DOHH2 (cell line): ENCODE measurements at regions not wholly inside any gene's neighbourhood (a gene's known extent, or its start where the extent isn't known, plus 50 kb on each side); places are given as distances from the start of the nearest gene placed in this dataset.

Experiments used
- EZH2phosphoT487 ChIP-seq: fragments of 200-600 bp; sonication (generic); IDR thresholded peaks from 2 replicates; pipeline ENCODE4 v1.6.1; 2017; ENCODE audit warnings: borderline replicate concordance, mild to moderate bottlenecking, antibody characterized with exemption, low read length, moderate library complexity, mixed read lengths
- TF ChIP-seq, protein P1 (sequence below): fragments of 200-600 bp; sonication (generic); IDR thresholded peaks from one replicate; pipeline ENCODE4 v1.5.1; 2014; ENCODE audit warnings: antibody characterized with exemption, mild to moderate bottlenecking, low read depth, low read length; ENCODE audit not compliant: poor library complexity, severe bottlenecking

DNA sequence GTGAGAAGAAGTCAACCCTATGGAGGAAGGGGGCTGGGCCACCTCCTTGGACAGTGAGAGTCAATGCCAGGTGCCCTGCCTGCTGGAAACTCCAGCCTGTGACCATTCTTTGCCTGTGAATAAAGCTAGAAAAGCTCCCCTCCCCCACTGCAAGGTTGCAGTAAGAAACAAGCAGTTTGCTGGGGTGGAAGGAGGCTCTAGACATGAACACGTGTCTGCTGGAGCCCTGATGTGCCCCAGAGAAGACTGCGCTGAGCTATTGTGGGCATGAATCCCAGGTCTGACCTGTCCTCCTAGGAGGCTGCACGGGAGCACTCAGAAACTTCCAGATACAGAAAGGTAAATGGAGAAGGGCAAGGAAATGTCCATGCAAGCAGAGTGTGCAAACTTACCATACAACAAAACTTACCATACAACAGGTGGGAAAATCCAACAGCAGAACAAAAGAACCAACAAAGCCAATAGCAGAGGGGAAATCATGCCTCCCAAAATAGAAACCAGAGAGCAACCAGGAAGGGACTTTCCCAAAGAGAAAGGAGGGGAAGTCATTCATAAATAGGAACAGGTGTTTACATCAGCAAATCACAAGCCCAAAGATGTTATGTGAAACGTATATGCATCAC is 278.7 kb downstream of the BCL2 start:
- TF ChIP-seq, protein P1, sequence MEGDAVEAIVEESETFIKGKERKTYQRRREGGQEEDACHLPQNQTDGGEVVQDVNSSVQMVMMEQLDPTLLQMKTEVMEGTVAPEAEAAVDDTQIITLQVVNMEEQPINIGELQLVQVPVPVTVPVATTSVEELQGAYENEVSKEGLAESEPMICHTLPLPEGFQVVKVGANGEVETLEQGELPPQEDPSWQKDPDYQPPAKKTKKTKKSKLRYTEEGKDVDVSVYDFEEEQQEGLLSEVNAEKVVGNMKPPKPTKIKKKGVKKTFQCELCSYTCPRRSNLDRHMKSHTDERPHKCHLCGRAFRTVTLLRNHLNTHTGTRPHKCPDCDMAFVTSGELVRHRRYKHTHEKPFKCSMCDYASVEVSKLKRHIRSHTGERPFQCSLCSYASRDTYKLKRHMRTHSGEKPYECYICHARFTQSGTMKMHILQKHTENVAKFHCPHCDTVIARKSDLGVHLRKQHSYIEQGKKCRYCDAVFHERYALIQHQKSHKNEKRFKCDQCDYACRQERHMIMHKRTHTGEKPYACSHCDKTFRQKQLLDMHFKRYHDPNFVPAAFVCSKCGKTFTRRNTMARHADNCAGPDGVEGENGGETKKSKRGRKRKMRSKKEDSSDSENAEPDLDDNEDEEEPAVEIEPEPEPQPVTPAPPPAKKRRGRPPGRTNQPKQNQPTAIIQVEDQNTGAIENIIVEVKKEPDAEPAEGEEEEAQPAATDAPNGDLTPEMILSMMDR, result no peak
- no peak for TF ChIP-seq EZH2phosphoT487
